Keratinocyte (primary cell): ENCODE measurements at regions not wholly inside any gene's neighbourhood (a gene's known extent, or its start where the extent isn't known, plus 50 kb on each side); places are given as distances from the start of the nearest gene placed in this dataset.

Experiments
- DNase-seq: peaks from one replicate; pipeline ENCODE4 v3.0.0-alpha.2; 2011; ENCODE audit warnings: low read depth, missing footprints, low spot score
- FAIRE-seq: peaks from 2 replicates; lab custom pipeline; 2011; peaks lifted over from hg19 to GRCh38; lab: Jason Lieb, UNC
- H2AFZ ChIP-seq: 2 replicates; pipeline ENCODE4 v1.6.0; 2012; ENCODE audit warnings: low read length, control low read depth, inconsistent platforms; ENCODE audit not compliant: control insufficient read depth
- H3K27ac ChIP-seq: 2 replicates; pipeline ENCODE4 v1.5.1; 2011; ENCODE audit warnings: low read length; ENCODE audit not compliant: control insufficient read depth, insufficient read depth
- H3K27me3 ChIP-seq: 3 replicates; pipeline ENCODE4 v1.6.0; 2011; ENCODE audit warnings: low read length; ENCODE audit not compliant: control insufficient read depth, insufficient read depth; ENCODE audit errors: extremely low read depth
- H3K36me3 ChIP-seq, 2 experiments: 2 replicates in 1 of 2; 3 replicates in 1 of 2; pipeline ENCODE4 v1.5.1; 2011; ENCODE audit warnings: low read length in 2 of 2, mild to moderate bottlenecking in 1 of 2; ENCODE audit not compliant: control insufficient read depth in 2 of 2, insufficient read depth in 2 of 2; ENCODE audit errors: extremely low read depth in 1 of 2
- H3K4me1 ChIP-seq: 3 replicates; pipeline ENCODE4 v1.5.1; 2011; ENCODE audit warnings: low read length; ENCODE audit not compliant: control insufficient read depth, insufficient read depth; ENCODE audit errors: extremely low read depth
- H3K4me2 ChIP-seq: 3 replicates; pipeline ENCODE4 v1.6.0; 2011; ENCODE audit warnings: low read depth, low read length; ENCODE audit not compliant: control insufficient read depth, insufficient read depth; ENCODE audit errors: extremely low read depth
- H3K4me3 ChIP-seq, 3 experiments: fragments of 200-600 bp in 1 of 3; sonication (generic) in 1 of 3; 2 replicates in 2 of 3; 3 replicates in 1 of 3; pipeline ENCODE4 v1.5.1; 2011 to 2016; ENCODE audit warnings: low read length in 3 of 3, mild to moderate bottlenecking in 3 of 3, control low read depth in 2 of 3, inconsistent platforms in 1 of 3, low read depth in 1 of 3, mixed read lengths in 1 of 3, mixed run types in 1 of 3, moderate library complexity in 1 of 3; ENCODE audit not compliant: control insufficient read depth in 2 of 3, insufficient read depth in 2 of 3; ENCODE audit errors: extremely low read depth in 1 of 3
- H3K79me2 ChIP-seq: 2 replicates; pipeline ENCODE4 v1.6.0; 2012; ENCODE audit warnings: low read length; ENCODE audit not compliant: control insufficient read depth, insufficient read depth
- H3K9ac ChIP-seq: 3 replicates; pipeline ENCODE4 v1.6.0; 2011; ENCODE audit warnings: low read length; ENCODE audit not compliant: control insufficient read depth, insufficient read depth; ENCODE audit errors: extremely low read depth
- H3K9me1 ChIP-seq: 3 replicates; pipeline ENCODE4 v1.6.0; 2011; ENCODE audit warnings: low read length; ENCODE audit not compliant: control insufficient read depth, insufficient read depth; ENCODE audit errors: extremely low read depth
- H3K9me3 ChIP-seq: 2 replicates; pipeline ENCODE4 v1.5.1; 2012; ENCODE audit warnings: low read depth, low read length; ENCODE audit not compliant: control insufficient read depth
- H4K20me1 ChIP-seq: 3 replicates; pipeline ENCODE4 v1.6.0; 2011; ENCODE audit warnings: low read length; ENCODE audit not compliant: control insufficient read depth, insufficient read depth; ENCODE audit errors: extremely low read depth
- CTCF ChIP-seq, 3 experiments: IDR thresholded peaks in 1 of 3; conservative IDR thresholded peaks in 1 of 3; optimal IDR thresholded peaks in 1 of 3; 2 replicates in 2 of 3; 3 replicates in 1 of 3; pipeline versions ENCODE3 to v1.5.1; 2011; ENCODE audit warnings: low read length in 3 of 3, mild to moderate bottlenecking in 3 of 3, moderate library complexity in 2 of 3, control low read depth in 1 of 3, inconsistent platforms in 1 of 3; ENCODE audit not compliant: insufficient read depth in 2 of 3; ENCODE audit errors: extremely low read depth in 1 of 3
- EZH2 ChIP-seq: IDR thresholded peaks from one replicate; pipeline ENCODE4 v1.6.1; 2012; ENCODE audit warnings: inconsistent platforms, mild to moderate bottlenecking, low read length, moderate library complexity
- dilution Hi-C: fragments of 300-500 bp; cut with MboI; formaldehyde crosslinking; loops from one replicate; pipeline ENCODE4 v1.7.0; 2020; ENCODE audit warnings: low sequenced_read_pairs; ENCODE audit not compliant: extremely low pct_ligation_motif_present

- Histone ChIP-seq H2AFZ (no peak overlapping the region), H3K9me1 (no peaks in the 10 kb centered on the region), H3K9me3 (no peaks in the 10 kb centered on the region), H4K20me1 (no peaks in the 10 kb centered on the region), H3K27me3 (no peaks in the 10 kb centered on the region), H3K27ac (no peak overlapping the region), H3K79me2 (no peaks in the 10 kb centered on the region), H3K4me2 (no peak overlapping the region), H3K36me3 (no peaks in the 10 kb centered on the region), H3K4me3 (no peak overlapping the region), H3K9ac (no peak overlapping the region), H3K4me1 (peaks cover 9% of the 10 kb centered on the region)
- FAIRE-seq (no peak), DNase-seq (no peak)
- dilution Hi-C loops: no loop called here
- TF ChIP-seq EZH2: no peak
Measured at GRCh38 chr4:73684097-73684496, 56.3 kb upstream of the CXCL8 start.

- Histone ChIP-seq H3K27me3 (no peaks in the 10 kb centered on the region), H3K36me3 (no peaks in the 10 kb centered on the region), H3K4me1 (peaks cover 4% of the 10 kb centered on the region), H3K27ac (no peak overlapping the region), H3K9ac (no peak overlapping the region), H3K4me3 (no peak overlapping the region), H4K20me1 (no peaks in the 10 kb centered on the region), H2AFZ (no peak overlapping the region), H3K9me3 (no peaks in the 10 kb centered on the region), H3K4me2 (no peak overlapping the region), H3K9me1 (no peaks in the 10 kb centered on the region), H3K79me2 (no peaks in the 10 kb centered on the region)
- FAIRE-seq (no peak), DNase-seq (no peak)
- dilution Hi-C loops: no loop called here
- TF ChIP-seq EZH2 (no peak), CTCF (optimal IDR thresholded peaks at IDR 0.05 in 1 of 3, IDR thresholded peaks at IDR 0.05 in 1 of 3, conservative IDR thresholded peaks at IDR 0.05 in 1 of 3; ENCODE audit: extremely low read depth in 1 of 3, insufficient read depth in 2 of 3, low read length in 3 of 3) (no peak)
Measured at GRCh38 chr4:73685052-73685451, 55.3 kb upstream of the CXCL8 start.

GRCh38 chr4:73687421-73687820 lies 52.9 kb upstream of the CXCL8 start:
- H3K4me3 ChIP-seq: no peak overlapping the region
- no peak overlapping the region for H2AFZ ChIP-seq
- H3K4me2 ChIP-seq: no peak overlapping the region
- H3K27me3 ChIP-seq: no peaks in the 10 kb centered on the region
- no peak for FAIRE-seq
- H3K27ac ChIP-seq: no peak overlapping the region
- DNase-seq: no peak
- no peak for TF ChIP-seq EZH2
- TF ChIP-seq CTCF (optimal IDR thresholded peaks at IDR 0.05 in 1 of 3, IDR thresholded peaks at IDR 0.05 in 1 of 3, conservative IDR thresholded peaks at IDR 0.05 in 1 of 3; ENCODE audit: extremely low read depth in 1 of 3, insufficient read depth in 2 of 3, low read length in 3 of 3): no peak
- no peaks in the 10 kb centered on the region for H3K9me3 ChIP-seq
- no peaks in the 10 kb centered on the region for H3K79me2 ChIP-seq
- no peaks in the 10 kb centered on the region for H4K20me1 ChIP-seq
- H3K9ac ChIP-seq: no peak overlapping the region
- dilution Hi-C loops: no loop called here
- H3K36me3 ChIP-seq: no peaks in the 10 kb centered on the region
- peaks cover 8% of the 10 kb centered on the region for H3K4me1 ChIP-seq
- H3K9me1 ChIP-seq: no peaks in the 10 kb centered on the region
